ENCODE measurements at regions not wholly inside any gene's neighbourhood (a gene's known extent, or its start where the extent isn't known, plus 50 kb on each side); places are given as distances from the start of the nearest gene placed in this dataset.

DNA sequence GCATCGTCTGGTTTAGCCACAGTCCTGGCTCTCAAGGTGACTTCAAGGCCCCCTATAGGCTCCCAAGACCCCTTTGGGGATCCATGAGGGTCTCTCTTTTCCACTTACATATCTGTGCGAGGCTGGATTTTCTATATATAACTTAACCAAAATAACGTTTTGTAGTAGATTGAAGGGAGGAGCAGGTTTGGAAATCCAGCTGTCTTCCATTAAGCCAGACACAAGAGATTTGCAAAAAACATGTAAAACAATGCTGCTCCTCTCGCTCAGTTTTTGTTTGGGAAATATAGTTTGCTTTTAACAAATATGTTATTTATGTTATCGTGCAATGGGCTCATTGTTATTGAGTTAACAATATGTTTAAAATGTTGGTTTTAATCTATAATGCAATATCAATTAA, 811.2 kb downstream of the TYW1 start:
- Histone ChIP-seq H4K20me1 (ENCODE audit: insufficient read depth, low read length) (no peaks in the 10 kb centered on the region), H3K4me2 (ENCODE audit: insufficient read depth, low read length) (no peak overlapping the region), H3K4me3 (ENCODE audit: insufficient read depth, low read length) (no peak overlapping the region), H3K27me3 (ENCODE audit: insufficient read depth, low read length) (no peaks in the 10 kb centered on the region), H3K9me3 (ENCODE audit: low read depth, low read length) (no peaks in the 10 kb centered on the region), H2AFZ (ENCODE audit: low read length) (no peak overlapping the region), H3K79me2 (ENCODE audit: insufficient read depth, low read length) (no peaks in the 10 kb centered on the region), H3K27ac (ENCODE audit: low read depth, low read length) (no peak overlapping the region), H3K4me1 (ENCODE audit: insufficient read depth, low read length) (no peaks in the 10 kb centered on the region), H3K36me3 (ENCODE audit: insufficient read depth, low read length) (no peaks in the 10 kb centered on the region)
- DNase-seq (ENCODE audit: insufficient read length, low spot score, missing footprints) = no peak
- TF ChIP-seq, protein P1, sequence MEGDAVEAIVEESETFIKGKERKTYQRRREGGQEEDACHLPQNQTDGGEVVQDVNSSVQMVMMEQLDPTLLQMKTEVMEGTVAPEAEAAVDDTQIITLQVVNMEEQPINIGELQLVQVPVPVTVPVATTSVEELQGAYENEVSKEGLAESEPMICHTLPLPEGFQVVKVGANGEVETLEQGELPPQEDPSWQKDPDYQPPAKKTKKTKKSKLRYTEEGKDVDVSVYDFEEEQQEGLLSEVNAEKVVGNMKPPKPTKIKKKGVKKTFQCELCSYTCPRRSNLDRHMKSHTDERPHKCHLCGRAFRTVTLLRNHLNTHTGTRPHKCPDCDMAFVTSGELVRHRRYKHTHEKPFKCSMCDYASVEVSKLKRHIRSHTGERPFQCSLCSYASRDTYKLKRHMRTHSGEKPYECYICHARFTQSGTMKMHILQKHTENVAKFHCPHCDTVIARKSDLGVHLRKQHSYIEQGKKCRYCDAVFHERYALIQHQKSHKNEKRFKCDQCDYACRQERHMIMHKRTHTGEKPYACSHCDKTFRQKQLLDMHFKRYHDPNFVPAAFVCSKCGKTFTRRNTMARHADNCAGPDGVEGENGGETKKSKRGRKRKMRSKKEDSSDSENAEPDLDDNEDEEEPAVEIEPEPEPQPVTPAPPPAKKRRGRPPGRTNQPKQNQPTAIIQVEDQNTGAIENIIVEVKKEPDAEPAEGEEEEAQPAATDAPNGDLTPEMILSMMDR (IDR thresholded peaks at IDR 0.05; ENCODE audit: extremely low read depth, low read depth, low read length) = no peak

DNA sequence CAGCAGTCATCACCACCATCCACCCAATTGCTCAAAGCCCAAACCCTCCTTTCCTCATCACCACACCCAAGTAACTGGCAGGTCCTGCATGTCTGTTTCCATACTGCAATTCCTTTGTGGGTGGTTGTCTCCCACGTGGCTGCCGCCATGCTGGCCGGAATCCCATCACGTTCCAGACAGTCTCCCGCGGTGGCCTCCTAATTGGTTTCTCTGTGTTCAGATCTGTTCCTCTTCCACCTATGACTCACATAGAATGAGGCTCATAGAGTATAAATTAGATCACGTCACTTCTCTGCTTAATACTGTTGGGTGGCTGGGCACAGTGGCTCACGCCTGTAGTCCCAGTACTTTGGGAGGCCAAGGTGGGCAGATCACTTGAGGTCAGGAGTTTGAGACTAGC, 813.0 kb downstream of the TYW1 start:
- no peak overlapping the region for H2AFZ ChIP-seq (ENCODE audit: low read length)
- no peaks in the 10 kb centered on the region for H3K27me3 ChIP-seq (ENCODE audit: insufficient read depth, low read length)
- H3K4me3 ChIP-seq (ENCODE audit: insufficient read depth, low read length) = no peak overlapping the region
- TF ChIP-seq, protein P1 (IDR thresholded peaks at IDR 0.05; ENCODE audit: extremely low read depth, low read depth, low read length) = no peak
- no peaks in the 10 kb centered on the region for H4K20me1 ChIP-seq (ENCODE audit: insufficient read depth, low read length)
- no peaks in the 10 kb centered on the region for H3K9me3 ChIP-seq (ENCODE audit: low read depth, low read length)
- H3K4me2 ChIP-seq (ENCODE audit: insufficient read depth, low read length) = no peak overlapping the region
- H3K27ac ChIP-seq (ENCODE audit: low read depth, low read length) = no peak overlapping the region
- no peaks in the 10 kb centered on the region for H3K4me1 ChIP-seq (ENCODE audit: insufficient read depth, low read length)
- H3K79me2 ChIP-seq (ENCODE audit: insufficient read depth, low read length) = no peaks in the 10 kb centered on the region
- no peaks in the 10 kb centered on the region for H3K36me3 ChIP-seq (ENCODE audit: insufficient read depth, low read length)
- no peak for DNase-seq (ENCODE audit: insufficient read length, low spot score, missing footprints)

DNA sequence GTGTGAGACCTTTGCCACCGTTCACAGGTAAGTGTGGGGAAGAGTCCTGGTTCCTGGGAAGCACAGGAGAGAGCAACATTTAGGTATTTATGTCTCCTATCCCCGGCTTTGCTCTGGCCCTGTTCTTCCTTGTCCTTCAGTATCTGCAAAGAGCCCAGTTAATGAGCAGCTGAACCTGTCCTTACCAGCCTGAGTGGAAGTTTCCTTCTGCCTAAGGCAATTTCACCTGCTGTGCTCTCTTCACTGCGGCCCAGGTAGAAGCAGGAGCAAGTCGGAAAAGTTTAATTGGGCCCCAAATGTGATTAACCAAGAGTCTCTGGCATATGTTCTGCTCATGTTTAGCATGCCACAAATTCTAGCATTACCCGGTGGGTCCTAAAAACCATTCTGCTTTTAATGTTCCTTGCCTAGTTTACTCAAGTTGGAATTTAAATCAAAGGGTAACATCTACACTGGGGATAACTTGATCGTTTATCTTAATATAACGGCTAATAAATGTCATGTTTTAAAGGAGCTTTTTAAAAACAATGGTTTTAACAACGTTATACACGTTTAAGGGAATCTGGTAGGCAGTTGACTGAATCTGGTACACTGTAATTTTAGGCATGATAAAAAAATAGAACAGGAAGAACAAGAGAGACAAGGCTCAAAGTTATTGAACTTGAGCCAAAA, 817.1 kb downstream of the TYW1 start:
- H3K4me2 ChIP-seq (ENCODE audit: insufficient read depth, low read length) = no peak overlapping the region
- H3K36me3 ChIP-seq (ENCODE audit: insufficient read depth, low read length) = no peaks in the 10 kb centered on the region
- H4K20me1 ChIP-seq (ENCODE audit: insufficient read depth, low read length) = no peaks in the 10 kb centered on the region
- no peaks in the 10 kb centered on the region for H3K9me3 ChIP-seq (ENCODE audit: low read depth, low read length)
- no peak overlapping the region for H3K4me3 ChIP-seq (ENCODE audit: insufficient read depth, low read length)
- DNase-seq (ENCODE audit: insufficient read length, low spot score, missing footprints) = no peak
- no peaks in the 10 kb centered on the region for H3K79me2 ChIP-seq (ENCODE audit: insufficient read depth, low read length)
- no peaks in the 10 kb centered on the region for H3K27me3 ChIP-seq (ENCODE audit: insufficient read depth, low read length)
- H3K4me1 ChIP-seq (ENCODE audit: insufficient read depth, low read length) = no peaks in the 10 kb centered on the region
- H3K27ac ChIP-seq (ENCODE audit: low read depth, low read length) = no peak overlapping the region
- TF ChIP-seq, protein P1 (IDR thresholded peaks at IDR 0.05; ENCODE audit: extremely low read depth, low read depth, low read length) = no peak
- H2AFZ ChIP-seq (ENCODE audit: low read length) = no peak overlapping the region

DNA sequence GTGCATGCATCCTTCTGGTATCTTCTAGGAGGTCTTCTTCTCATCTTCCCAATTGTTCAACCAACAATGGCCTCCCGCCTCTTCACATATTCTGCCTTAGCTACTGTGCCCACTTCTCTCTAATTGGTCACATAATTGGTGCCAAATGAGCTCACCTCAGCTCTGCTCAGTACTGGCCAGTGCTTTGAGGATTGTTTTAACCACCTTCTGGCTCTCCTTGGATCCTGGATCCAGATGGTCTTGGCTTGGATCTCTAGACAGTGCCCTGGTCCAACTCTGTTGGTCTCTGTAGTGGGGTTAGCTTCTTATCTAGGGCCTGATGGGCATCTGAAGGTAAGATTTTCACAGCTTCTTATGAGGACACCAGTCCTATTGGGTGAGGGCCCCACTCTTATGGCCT, 820.8 kb downstream of the TYW1 start:
- H3K27ac ChIP-seq (ENCODE audit: low read depth, low read length) = no peak overlapping the region
- no peaks in the 10 kb centered on the region for H4K20me1 ChIP-seq (ENCODE audit: insufficient read depth, low read length)
- no peaks in the 10 kb centered on the region for H3K79me2 ChIP-seq (ENCODE audit: insufficient read depth, low read length)
- no peak overlapping the region for H3K4me3 ChIP-seq (ENCODE audit: insufficient read depth, low read length)
- TF ChIP-seq, protein P1 (IDR thresholded peaks at IDR 0.05; ENCODE audit: extremely low read depth, low read depth, low read length) = no peak
- H3K4me1 ChIP-seq (ENCODE audit: insufficient read depth, low read length) = no peaks in the 10 kb centered on the region
- no peaks in the 10 kb centered on the region for H3K9me3 ChIP-seq (ENCODE audit: low read depth, low read length)
- H3K4me2 ChIP-seq (ENCODE audit: insufficient read depth, low read length) = no peak overlapping the region
- DNase-seq (ENCODE audit: insufficient read length, low spot score, missing footprints) = no peak
- no peaks in the 10 kb centered on the region for H3K27me3 ChIP-seq (ENCODE audit: insufficient read depth, low read length)
- no peaks in the 10 kb centered on the region for H3K36me3 ChIP-seq (ENCODE audit: insufficient read depth, low read length)
- no peak overlapping the region for H2AFZ ChIP-seq (ENCODE audit: low read length)

Data from osteoblast (primary cell).